ENCODE measurements at regions not wholly inside any gene's neighbourhood (a gene's known extent, or its start where the extent isn't known, plus 50 kb on each side); places are given as distances from the start of the nearest gene placed in this dataset.

DNA sequence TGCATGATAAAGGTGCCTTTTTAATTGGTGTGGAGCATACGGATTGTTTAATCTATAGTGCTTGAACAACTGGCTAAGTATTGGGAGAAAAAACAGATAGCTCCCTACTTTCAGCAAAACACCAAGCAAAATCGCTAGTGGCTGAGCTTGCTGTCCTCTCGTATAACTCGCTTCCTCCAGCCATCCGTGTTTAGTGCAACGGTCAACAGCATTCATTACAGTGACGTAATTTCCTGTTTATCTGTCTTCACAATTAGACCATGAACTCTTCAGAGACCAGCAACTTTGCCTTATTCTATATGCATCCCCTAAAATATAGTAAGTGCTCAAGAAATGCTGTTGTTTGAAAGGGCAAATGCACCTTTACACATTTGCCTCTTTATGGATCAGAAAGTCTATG, 511.9 kb downstream of the HAPSTR1 start:
- TF ChIP-seq, protein P1, sequence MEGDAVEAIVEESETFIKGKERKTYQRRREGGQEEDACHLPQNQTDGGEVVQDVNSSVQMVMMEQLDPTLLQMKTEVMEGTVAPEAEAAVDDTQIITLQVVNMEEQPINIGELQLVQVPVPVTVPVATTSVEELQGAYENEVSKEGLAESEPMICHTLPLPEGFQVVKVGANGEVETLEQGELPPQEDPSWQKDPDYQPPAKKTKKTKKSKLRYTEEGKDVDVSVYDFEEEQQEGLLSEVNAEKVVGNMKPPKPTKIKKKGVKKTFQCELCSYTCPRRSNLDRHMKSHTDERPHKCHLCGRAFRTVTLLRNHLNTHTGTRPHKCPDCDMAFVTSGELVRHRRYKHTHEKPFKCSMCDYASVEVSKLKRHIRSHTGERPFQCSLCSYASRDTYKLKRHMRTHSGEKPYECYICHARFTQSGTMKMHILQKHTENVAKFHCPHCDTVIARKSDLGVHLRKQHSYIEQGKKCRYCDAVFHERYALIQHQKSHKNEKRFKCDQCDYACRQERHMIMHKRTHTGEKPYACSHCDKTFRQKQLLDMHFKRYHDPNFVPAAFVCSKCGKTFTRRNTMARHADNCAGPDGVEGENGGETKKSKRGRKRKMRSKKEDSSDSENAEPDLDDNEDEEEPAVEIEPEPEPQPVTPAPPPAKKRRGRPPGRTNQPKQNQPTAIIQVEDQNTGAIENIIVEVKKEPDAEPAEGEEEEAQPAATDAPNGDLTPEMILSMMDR (IDR thresholded peaks at IDR 0.05; ENCODE audit: low read depth, low read length): no peak
- TF ChIP-seq, protein P2, sequence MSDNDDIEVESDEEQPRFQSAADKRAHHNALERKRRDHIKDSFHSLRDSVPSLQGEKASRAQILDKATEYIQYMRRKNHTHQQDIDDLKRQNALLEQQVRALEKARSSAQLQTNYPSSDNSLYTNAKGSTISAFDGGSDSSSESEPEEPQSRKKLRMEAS (IDR thresholded peaks at IDR 0.05; ENCODE audit: low read depth, low read length): no peak
- TF ChIP-seq POLR2A (IDR thresholded peaks at IDR 0.05; ENCODE audit: extremely low read depth, insufficient read length) (no peak), MYC (IDR thresholded peaks at IDR 0.05; ENCODE audit: low read depth, low read length) (no peak)

Data from NB4 (cell line).